ENCODE measurements at regions not wholly inside any gene's neighbourhood (a gene's known extent, or its start where the extent isn't known, plus 50 kb on each side); places are given as distances from the start of the nearest gene placed in this dataset.

GRCh38 chrX:136950211-136950610 is 69.7 kb upstream of the RBMX start (continued):
- TF ChIP-seq HBP1 (CRISPR knock-in tag; IDR thresholded peaks at IDR 0.05) = no peak

- ATAC-seq (no peak), FAIRE-seq (no peak), DNase-seq (ENCODE audit: extremely low read depth in 1 of 4, low spot score in 3 of 4) (no peak)
- CTCF ChIA-PET (ENCODE audit: low intra/inter-chr PET ratio) = interaction anchor here (0.7 kb wide), 1 partner anchor 334 kb away, joined by 3 read pairs; no protein-coding TSS in a partner anchor
- Histone ChIP-seq H3K9me3 (replicated peaks; ENCODE audit: control insufficient read depth, insufficient read depth, low read depth, low read length) (no peaks in the 10 kb centered on the region), H3K36me3 (ENCODE audit: control insufficient read depth, insufficient read depth, low read length) (peaks cover 8% of the 10 kb centered on the region; the same call in 2 of the 3 replicates), H2AFZ (ENCODE audit: low read depth, low read length) (no peak overlapping the region), H3K4me3 (no peak overlapping the region), H3K9me1 (ENCODE audit: control insufficient read depth, insufficient read depth, low read length) (no peaks in the 10 kb centered on the region), H3K27me3 (ENCODE audit: control insufficient read depth in 2 of 2, insufficient read depth in 2 of 2, low read length in 2 of 2) (no peaks in the 10 kb centered on the region), H3K9ac (ENCODE audit: insufficient read depth in 1 of 2, low read depth in 2 of 2, low read length in 2 of 2) (no peak overlapping the region), H3K4me2 (ENCODE audit: insufficient read depth, low read length) (no peak overlapping the region), H3K4me1 (replicated peaks in 1 of 2; ENCODE audit: control insufficient read depth in 2 of 2, insufficient read depth in 2 of 2, low read length in 2 of 2) (no peaks in the 10 kb centered on the region), H3K27ac (ENCODE audit: extremely low read depth, low read depth, low read length) (no peak overlapping the region), H4K20me1 (replicated peaks; ENCODE audit: control insufficient read depth, insufficient read depth, low read length) (no peaks in the 10 kb centered on the region), H3K79me2 (ENCODE audit: control insufficient read depth, insufficient read depth, low read length) (no peaks in the 10 kb centered on the region)
- in situ Hi-C loops (cut with MboI) (no loop called here), intact Hi-C loops (cut with micrococcal nuclease) (no loop called here)
- no TSS peak for BruUV-seq (replicated peaks)
- POLR2A ChIA-PET = interaction anchor here (0.6 kb wide), 1 partner anchor 61 kb away, joined by 3 read pairs; the partner anchor contains the start of gene RBMX
- 72% methylated on average over 9 of the region's 9 CpGs for WGBS (ENCODE audit: insufficient coverage, low coverage, missing lambda C conversion rate)
- TF ChIP-seq ZBTB40 (IDR thresholded peaks at IDR 0.05) (no peak), ZBTB40 (CRISPR knock-in tag; IDR thresholded peaks at IDR 0.05) (no peak), ZNF347 (CRISPR knock-in tag; IDR thresholded peaks at IDR 0.05; ENCODE audit: low read depth) (no peak), HIVEP1 (CRISPR knock-in tag; IDR thresholded peaks at IDR 0.05) (no peak), SNAPC5 (CRISPR knock-in tag; IDR thresholded peaks at IDR 0.05) (no peak), ELK1 (CRISPR knock-in tag; IDR thresholded peaks at IDR 0.05) (no peak)
Measured at GRCh38 chrX:136941396-136942337, 61.1 kb upstream of the RBMX start.
